HEK293 (cell line): ENCODE measurements at regions not wholly inside any gene's neighbourhood (a gene's known extent, or its start where the extent isn't known, plus 50 kb on each side); places are given as distances from the start of the nearest gene placed in this dataset.

Experiments used
- CTCF ChIA-PET: fragments of 350-600 bp; formaldehyde crosslinking; extraction: SDS; loops from one replicate; lab custom pipeline; 2021; ENCODE audit warnings: antibody characterized with exemption; lab: Yijun Ruan, JAX
- POLR2A ChIA-PET: fragments of 300-600 bp; formaldehyde crosslinking; extraction: SDS; loops from one replicate; lab custom pipeline; 2020; ENCODE audit warnings: antibody characterized with exemption, inconsistent platforms; lab: Yijun Ruan, JAX
- H3K27ac ChIP-seq: fragments of 200-500 bp; sonication (Bioruptor generic); 2 replicates; pipeline ENCODE4 v1.5.1; 2014; ENCODE audit warnings: low read depth, low read length, control low read depth, inconsistent platforms; ENCODE audit errors: extremely low read depth
- H3K36me3 ChIP-seq, 2 experiments: fragments of 200-500 bp in 1 of 2; sonication (Bioruptor generic) in 1 of 2; 1 replicate in 1 of 2; 2 replicates in 1 of 2; pipeline ENCODE4 v1.5.1; 2014 to 2017; ENCODE audit warnings: inconsistent platforms in 2 of 2, low read length in 2 of 2; ENCODE audit not compliant: control insufficient read depth in 2 of 2, insufficient read depth in 1 of 2
- H3K4me1 ChIP-seq: fragments of 200-500 bp; sonication (Bioruptor generic); 2 replicates; pipeline ENCODE4 v1.5.1; 2014; ENCODE audit warnings: mild to moderate bottlenecking, low read length, inconsistent platforms; ENCODE audit not compliant: control insufficient read depth, insufficient read depth
- H3K4me3 ChIP-seq: 2 replicates; pipeline ENCODE4 v1.5.1; 2011; ENCODE audit warnings: low read depth, mild to moderate bottlenecking, control low read depth, low read length, moderate library complexity
- H3K9me3 ChIP-seq: fragments of 200-500 bp; sonication (Bioruptor generic); 2 replicates; pipeline ENCODE4 v1.5.1; 2014; ENCODE audit warnings: low read depth, low read length, inconsistent platforms; ENCODE audit not compliant: control insufficient read depth, insufficient read depth
- AEBP2 ChIP-seq: fragments of 450-650 bp; formaldehyde crosslinking; IDR thresholded peaks from 2 replicates; pipeline ENCODE4 v1.5.1; 2016; ENCODE audit warnings: missing biosample characterization, missing genetic modification characterization, borderline replicate concordance
- FEZF1 ChIP-seq: fragments of 450-650 bp; formaldehyde crosslinking; IDR thresholded peaks from 2 replicates; pipeline ENCODE4 v1.5.1; 2016; ENCODE audit warnings: missing biosample characterization, missing genetic modification characterization
- GFI1B ChIP-seq: fragments of 450-650 bp; formaldehyde crosslinking; IDR thresholded peaks from 2 replicates; pipeline ENCODE4 v1.5.1; 2016; ENCODE audit warnings: missing biosample characterization, missing genetic modification characterization
- GLI4 ChIP-seq: fragments of 450-650 bp; formaldehyde crosslinking; IDR thresholded peaks from 2 replicates; pipeline ENCODE4 v1.5.1; 2016; ENCODE audit warnings: missing biosample characterization, missing genetic modification characterization
- KLF7 ChIP-seq: fragments of 450-650 bp; formaldehyde crosslinking; IDR thresholded peaks from 2 replicates; pipeline ENCODE4 v1.5.1; 2016; ENCODE audit warnings: missing biosample characterization, missing genetic modification characterization, borderline replicate concordance
- PBX3 ChIP-seq: sonication (generic); formaldehyde crosslinking; IDR thresholded peaks from 2 replicates; pipeline ENCODE4 v1.8.1; 2022; ENCODE audit warnings: mild to moderate bottlenecking, moderate library complexity, missing genetic modification reagents
- SCRT2 ChIP-seq: fragments of 450-650 bp; formaldehyde crosslinking; IDR thresholded peaks from 2 replicates; pipeline ENCODE4 v1.5.1; 2016; ENCODE audit warnings: missing biosample characterization, missing genetic modification characterization
- WT1 ChIP-seq: fragments of 450-650 bp; formaldehyde crosslinking; IDR thresholded peaks from 2 replicates; pipeline ENCODE4 v1.5.1; 2016; ENCODE audit warnings: missing biosample characterization, missing genetic modification characterization
- ZBTB17 ChIP-seq: fragments of 450-650 bp; formaldehyde crosslinking; IDR thresholded peaks from 2 replicates; pipeline ENCODE4 v1.5.1; 2016; ENCODE audit warnings: missing biosample characterization, missing genetic modification characterization
- ZBTB20 ChIP-seq: fragments of 450-650 bp; formaldehyde crosslinking; IDR thresholded peaks from 2 replicates; pipeline ENCODE4 v1.5.1; 2016; ENCODE audit warnings: missing biosample characterization, missing genetic modification characterization
- ZBTB21 ChIP-seq: fragments of 450-650 bp; formaldehyde crosslinking; IDR thresholded peaks from 2 replicates; pipeline ENCODE4 v1.5.1; 2017; ENCODE audit warnings: missing biosample characterization, missing genetic modification characterization
- ZFP3 ChIP-seq: fragments of 450-650 bp; formaldehyde crosslinking; IDR thresholded peaks from 2 replicates; pipeline ENCODE4 v1.5.1; 2016; ENCODE audit warnings: low read depth, missing biosample characterization, missing genetic modification characterization
- ZIC2 ChIP-seq: fragments of 450-650 bp; formaldehyde crosslinking; IDR thresholded peaks from 2 replicates; pipeline ENCODE4 v1.5.1; 2016; ENCODE audit warnings: missing biosample characterization, missing genetic modification characterization
- ZNF133 ChIP-seq: fragments of 450-650 bp; formaldehyde crosslinking; IDR thresholded peaks from 2 replicates; pipeline ENCODE4 v1.5.1; 2016; ENCODE audit warnings: missing biosample characterization, missing genetic modification characterization
- ZNF138 ChIP-seq: fragments of 450-650 bp; formaldehyde crosslinking; IDR thresholded peaks from 2 replicates; pipeline ENCODE4 v1.5.1; 2016; ENCODE audit warnings: missing biosample characterization, missing genetic modification characterization, borderline replicate concordance
- ZNF239 ChIP-seq: fragments of 450-650 bp; formaldehyde crosslinking; IDR thresholded peaks from 2 replicates; pipeline ENCODE4 v1.5.1; 2016; ENCODE audit warnings: missing biosample characterization, missing genetic modification characterization
- ZNF280D ChIP-seq: fragments of 450-650 bp; formaldehyde crosslinking; IDR thresholded peaks from 2 replicates; pipeline ENCODE4 v1.5.1; 2016; ENCODE audit warnings: missing biosample characterization, missing genetic modification characterization
- ZNF350 ChIP-seq: fragments of 450-650 bp; formaldehyde crosslinking; IDR thresholded peaks from 2 replicates; pipeline ENCODE4 v1.5.0; 2017; ENCODE audit warnings: missing biosample characterization, mild to moderate bottlenecking, missing genetic modification characterization
- ZNF449 ChIP-seq: fragments of 450-650 bp; formaldehyde crosslinking; IDR thresholded peaks from 2 replicates; pipeline ENCODE4 v1.5.1; 2017; ENCODE audit warnings: missing biosample characterization, mild to moderate bottlenecking, missing genetic modification characterization, moderate library complexity
- ZNF626 ChIP-seq: fragments of 450-650 bp; sonication (Bioruptor Pico); formaldehyde crosslinking; IDR thresholded peaks from 2 replicates; pipeline ENCODE4 v1.5.1; 2018; ENCODE audit warnings: missing biosample characterization, missing genetic modification characterization, inconsistent platforms
- ZNF645 ChIP-seq: fragments of 450-650 bp; formaldehyde crosslinking; IDR thresholded peaks from 2 replicates; pipeline ENCODE4; 2016; ENCODE audit warnings: missing biosample characterization, missing genetic modification characterization
- ZNF658 ChIP-seq: fragments of 450-650 bp; formaldehyde crosslinking; IDR thresholded peaks from 2 replicates; pipeline ENCODE4; 2016; ENCODE audit warnings: missing biosample characterization, missing genetic modification characterization
- ZNF670 ChIP-seq: fragments of 450-650 bp; formaldehyde crosslinking; IDR thresholded peaks from 2 replicates; pipeline ENCODE4 v1.5.1; 2016; ENCODE audit warnings: missing biosample characterization, missing genetic modification characterization, low read depth
- ZNF692 ChIP-seq: fragments of 450-650 bp; formaldehyde crosslinking; IDR thresholded peaks from 2 replicates; pipeline ENCODE4 v1.5.1; 2016; ENCODE audit warnings: missing biosample characterization, missing genetic modification characterization
- ZNF707 ChIP-seq: fragments of 450-650 bp; formaldehyde crosslinking; IDR thresholded peaks from 2 replicates; pipeline ENCODE4 v1.5.1; 2016; ENCODE audit warnings: missing biosample characterization, missing genetic modification characterization
- ZNF785 ChIP-seq: fragments of 450-650 bp; formaldehyde crosslinking; IDR thresholded peaks from 2 replicates; pipeline ENCODE4 v1.5.1; 2016; ENCODE audit warnings: missing biosample characterization, missing genetic modification characterization

- H3K36me3 ChIP-seq: no peaks in the 10 kb centered on the region
- CTCF ChIA-PET: no interaction called here
- TF ChIP-seq ZNF239 (tag by site-specific recombination) (no peak), ZNF280D (no peak), ZNF626 (tag by site-specific recombination) (no peak), ZBTB21 (tag by site-specific recombination) (no peak), PBX3 (CRISPR knock-in tag) (no peak), ZNF692 (tag by site-specific recombination) (no peak), ZNF670 (tag by site-specific recombination) (no peak), GFI1B (tag by site-specific recombination) (no peak), ZIC2 (no peak), ZNF645 (tag by site-specific recombination) (no peak), FEZF1 (tag by site-specific recombination) (no peak), ZNF785 (tag by site-specific recombination) (no peak), ZBTB17 (tag by site-specific recombination) (no peak), ZNF707 (tag by site-specific recombination) (no peak), ZNF350 (tag by site-specific recombination) (no peak), ZNF138 (tag by site-specific recombination) (no peak), ZNF658 (tag by site-specific recombination) (no peak), ZBTB20 (tag by site-specific recombination) (no peak), ZNF449 (tag by site-specific recombination) (no peak)
- POLR2A ChIA-PET: no interaction called here
- no peak overlapping the region for H3K4me3 ChIP-seq
- H3K9me3 ChIP-seq: no peaks in the 10 kb centered on the region
- H3K27ac ChIP-seq: no peak overlapping the region
- no peaks in the 10 kb centered on the region for H3K4me1 ChIP-seq
Observed at GRCh38 chr18:67583621-67584020, 67.1 kb upstream of the DSEL start.

GRCh38 chr18:67582488-67582887, 66.0 kb upstream of the DSEL start:
- CTCF ChIA-PET: no interaction called here
- no peak overlapping the region for H3K27ac ChIP-seq
- POLR2A ChIA-PET: no interaction called here

More at GRCh38 chr18:67582488-67582887, 66.0 kb upstream of the DSEL start:
- Histone ChIP-seq H3K4me1 (no peaks in the 10 kb centered on the region), H3K9me3 (no peaks in the 10 kb centered on the region), H3K36me3 (no peaks in the 10 kb centered on the region), H3K4me3 (no peak overlapping the region)
- no peak for TF ChIP-seq SCRT2 (tag by site-specific recombination)
- TF ChIP-seq GLI4: no peak
- TF ChIP-seq WT1 (tag by site-specific recombination): no peak
- TF ChIP-seq KLF7 (tag by site-specific recombination): no peak
- TF ChIP-seq ZFP3 (tag by site-specific recombination): no peak
- TF ChIP-seq AEBP2: no peak
- no peak for TF ChIP-seq ZNF133 (tag by site-specific recombination)
